NCI-H1092 treated with DMSO at 0.1 percent for 48 hours (cell line): ENCODE measurements at regions not wholly inside any gene's neighbourhood (a gene's known extent, or its start where the extent isn't known, plus 50 kb on each side); places are given as distances from the start of the nearest gene placed in this dataset.
"Not testable (repeated sequence)": the region's sequence is repeated elsewhere in the genome, so short reads cannot be mapped to it uniquely, and the experiment has no call there.

Source experiments
- DNase-seq: peaks from one replicate; lab custom pipeline; 2025; lab: John Stamatoyannopoulos, UW

- DNase-seq: no peak
Observed at GRCh38 chr2:179331061-179331460, 66.4 kb upstream of the SESTD1 start.

GRCh38 chr2:179322289-179322688 is 57.7 kb upstream of the SESTD1 start:
- no peak for DNase-seq

- DNase-seq: not testable (repeated sequence)
Observed at GRCh38 chr2:179321034-179321433, 56.4 kb upstream of the SESTD1 start.

- DNase-seq: not testable (repeated sequence)
Observed at GRCh38 chr2:179314729-179315128, 50.1 kb upstream of the SESTD1 start.
